DND-41 (cell line): ENCODE measurements at regions not wholly inside any gene's neighbourhood (a gene's known extent, or its start where the extent isn't known, plus 50 kb on each side); places are given as distances from the start of the nearest gene placed in this dataset.

Experiments
- EZH2 ChIP-seq: IDR thresholded peaks from 3 replicates; pipeline ENCODE4 v1.6.1; 2012; ENCODE audit warnings: borderline replicate concordance, low read depth, mild to moderate bottlenecking, moderate library complexity, low read length, inconsistent platforms; ENCODE audit not compliant: severe bottlenecking
- TF ChIP-seq, protein P1 (sequence below): IDR thresholded peaks from 2 replicates; pipeline ENCODE4 v1.5.1; 2012; ENCODE audit warnings: borderline replicate concordance, low read length, moderate library complexity, mild to moderate bottlenecking; ENCODE audit not compliant: poor library complexity, severe bottlenecking; ENCODE audit errors: extremely low read depth

DNA sequence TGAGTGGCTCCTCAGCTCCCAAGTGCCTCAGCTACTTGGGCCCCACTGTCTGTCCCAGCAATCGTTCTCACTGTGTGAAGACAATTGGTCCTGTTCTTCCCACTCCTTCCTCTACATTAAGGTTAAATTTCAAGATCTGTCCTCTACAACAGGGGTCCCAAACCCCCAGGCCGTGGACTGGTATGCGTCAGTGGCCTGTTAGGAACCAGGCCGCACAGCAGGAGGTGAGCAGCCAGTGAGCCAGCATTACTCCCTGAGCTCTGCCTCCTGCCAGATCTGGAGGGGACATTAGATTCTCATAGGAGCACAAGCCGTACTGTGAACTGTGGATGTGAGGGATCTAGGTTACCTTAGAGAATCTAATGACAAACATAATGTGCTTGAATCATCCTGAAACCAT is 376.9 kb upstream of the FZD8 start:
- TF ChIP-seq, protein P1, sequence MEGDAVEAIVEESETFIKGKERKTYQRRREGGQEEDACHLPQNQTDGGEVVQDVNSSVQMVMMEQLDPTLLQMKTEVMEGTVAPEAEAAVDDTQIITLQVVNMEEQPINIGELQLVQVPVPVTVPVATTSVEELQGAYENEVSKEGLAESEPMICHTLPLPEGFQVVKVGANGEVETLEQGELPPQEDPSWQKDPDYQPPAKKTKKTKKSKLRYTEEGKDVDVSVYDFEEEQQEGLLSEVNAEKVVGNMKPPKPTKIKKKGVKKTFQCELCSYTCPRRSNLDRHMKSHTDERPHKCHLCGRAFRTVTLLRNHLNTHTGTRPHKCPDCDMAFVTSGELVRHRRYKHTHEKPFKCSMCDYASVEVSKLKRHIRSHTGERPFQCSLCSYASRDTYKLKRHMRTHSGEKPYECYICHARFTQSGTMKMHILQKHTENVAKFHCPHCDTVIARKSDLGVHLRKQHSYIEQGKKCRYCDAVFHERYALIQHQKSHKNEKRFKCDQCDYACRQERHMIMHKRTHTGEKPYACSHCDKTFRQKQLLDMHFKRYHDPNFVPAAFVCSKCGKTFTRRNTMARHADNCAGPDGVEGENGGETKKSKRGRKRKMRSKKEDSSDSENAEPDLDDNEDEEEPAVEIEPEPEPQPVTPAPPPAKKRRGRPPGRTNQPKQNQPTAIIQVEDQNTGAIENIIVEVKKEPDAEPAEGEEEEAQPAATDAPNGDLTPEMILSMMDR: no peak
- TF ChIP-seq EZH2: no peak
